Activated CD4-positive, alpha-beta T cell treated with anti-CD3 and anti-CD28 coated beads for 24 hours (primary cell): ENCODE measurements at regions not wholly inside any gene's neighbourhood (a gene's known extent, or its start where the extent isn't known, plus 50 kb on each side); places are given as distances from the start of the nearest gene placed in this dataset.
"Not testable (repeated sequence)": the region's sequence is repeated elsewhere in the genome, so short reads cannot be mapped to it uniquely, and the experiment has no call there.

Experiments
- DNase-seq, 2 donors: peaks; one replicate each; pipeline ENCODE4 v3.0.0-alpha.2; 2020; ENCODE audit warnings: low read depth in 2 of 2

GRCh38 chr1:204780630-204781029 is 90.0 kb upstream of the NFASC start:
- no peak for DNase-seq

DNA sequence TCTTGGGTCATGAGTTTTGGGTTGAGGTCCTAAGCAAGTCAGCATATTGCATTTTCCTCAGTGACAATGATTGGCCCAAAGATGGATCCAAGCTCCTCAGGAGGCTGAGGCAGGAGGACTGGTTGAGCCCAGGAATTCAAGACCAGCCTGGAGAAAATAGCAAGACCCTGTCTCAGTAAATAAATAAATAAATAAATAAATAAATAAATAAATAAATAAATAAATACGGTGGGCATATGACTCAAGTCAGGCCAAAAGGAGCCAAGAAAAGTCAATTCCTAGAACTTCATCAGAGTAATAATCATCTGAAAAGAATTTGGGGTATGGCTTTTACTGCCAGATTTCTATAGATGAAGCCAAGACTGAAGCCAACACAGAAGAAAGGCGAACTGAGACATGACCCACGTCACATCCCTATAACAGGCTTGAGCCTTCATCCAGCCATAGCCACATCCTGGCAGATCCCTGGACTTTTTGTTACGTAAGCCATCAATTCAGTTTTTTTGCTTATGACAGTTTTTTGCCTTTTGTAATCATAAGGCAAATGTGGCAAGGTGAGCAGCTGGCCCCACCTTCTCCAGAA is 88.5 kb upstream of the NFASC start:
- no peak for DNase-seq

- DNase-seq, result not testable (repeated sequence)
Measured at GRCh38 chr1:204785023-204785422, 85.6 kb upstream of the NFASC start.

DNA sequence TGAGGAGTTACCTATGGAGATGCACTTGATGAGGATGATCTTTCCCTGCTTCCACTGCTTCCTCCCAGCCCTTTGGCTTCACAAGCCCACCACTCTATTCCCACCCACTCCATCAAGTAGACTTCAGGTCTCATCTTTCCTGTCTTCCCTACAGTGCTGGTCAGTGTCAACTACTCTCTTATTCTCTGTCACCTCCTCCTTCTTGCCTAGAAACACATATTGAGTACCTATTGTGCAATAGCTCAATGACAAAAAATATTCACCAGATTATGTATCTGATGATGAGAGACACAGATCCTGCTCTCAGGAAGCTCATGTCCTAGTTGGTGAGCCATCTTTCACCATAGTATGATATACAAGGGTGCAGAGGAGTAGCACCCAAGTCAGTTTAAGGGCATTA is 82.2 kb upstream of the NFASC start:
- no peak for DNase-seq

DNA sequence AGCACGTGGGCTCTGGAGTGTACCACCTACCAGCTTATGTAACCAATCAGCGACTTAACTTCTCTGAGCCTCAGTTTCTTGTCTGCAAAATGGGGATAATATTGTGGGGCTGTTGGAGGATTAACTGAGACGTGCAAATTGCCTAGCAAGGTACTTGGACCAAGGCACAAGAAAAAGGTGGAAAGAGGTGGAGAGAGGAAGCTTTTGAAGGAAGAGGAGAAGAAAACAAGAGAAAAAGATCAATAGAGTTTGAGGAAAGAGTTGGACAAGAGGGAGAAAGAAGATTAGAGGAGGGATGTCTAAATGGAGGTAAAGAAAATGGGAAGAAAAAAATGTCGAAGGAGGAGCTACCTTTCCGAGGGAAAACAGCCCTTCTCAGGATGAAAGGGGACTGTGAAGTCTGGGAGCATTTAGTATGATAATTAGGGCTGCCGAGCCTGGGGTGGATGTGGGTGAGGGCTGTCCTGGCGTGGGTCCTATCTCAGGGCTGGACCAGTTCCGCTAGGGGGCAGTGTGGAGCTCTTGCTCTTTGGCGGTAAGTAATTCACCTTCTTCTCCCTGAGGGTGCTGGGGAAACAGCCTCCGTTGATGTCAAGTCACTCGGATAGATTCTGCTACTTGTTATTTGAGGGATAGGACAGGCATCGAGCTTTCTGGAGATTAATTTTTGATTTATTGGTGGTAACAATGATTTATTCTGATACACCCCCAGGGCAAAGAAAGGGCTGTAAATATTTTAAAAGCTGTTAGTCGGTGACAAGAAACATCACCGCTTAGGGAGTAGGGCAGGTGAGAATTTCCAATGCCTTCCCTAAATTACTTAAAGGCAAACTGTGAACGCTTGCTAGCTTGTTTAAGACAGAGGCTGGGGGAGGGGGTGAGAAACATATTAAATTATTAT is 79.0 kb upstream of the NFASC start:
- DNase-seq, result peak; percentile 80 to 88

- no peak for DNase-seq
Measured at GRCh38 chr1:204792354-204792692, 78.3 kb upstream of the NFASC start.

GRCh38 chr1:204793259-204793914 is 77.3 kb upstream of the NFASC start:
- DNase-seq, result no peak

- DNase-seq, result not testable (repeated sequence)
Measured at GRCh38 chr1:204796886-204797285, 73.8 kb upstream of the NFASC start.

- DNase-seq, result no peak
Measured at GRCh38 chr1:204797401-204797800, 73.3 kb upstream of the NFASC start.

- no peak for DNase-seq
Measured at GRCh38 chr1:204799630-204800029, 71.0 kb upstream of the NFASC start.

DNA sequence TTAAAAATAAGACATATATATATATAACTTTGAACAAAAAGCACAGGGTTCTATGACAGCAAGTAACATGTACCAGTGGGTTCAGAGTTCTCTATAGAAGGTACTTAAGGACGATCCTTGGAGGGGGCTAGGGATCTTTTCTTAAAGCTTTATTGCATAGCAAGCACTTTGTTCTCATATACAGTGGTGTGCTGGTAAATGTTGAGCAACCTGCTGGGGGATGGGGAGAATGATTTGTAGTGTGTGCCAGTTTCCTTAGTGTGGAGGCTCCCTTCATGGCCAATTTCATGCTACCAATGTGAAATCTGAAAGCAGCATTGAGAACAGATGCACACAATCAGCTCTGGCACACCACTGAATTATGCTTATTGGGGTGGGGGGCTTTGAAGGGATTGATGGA is 69.5 kb upstream of the NFASC start:
- no peak for DNase-seq

GRCh38 chr1:204802401-204803175 is 68.1 kb upstream of the NFASC start:
- DNase-seq, result no peak

- no peak for DNase-seq
Measured at GRCh38 chr1:204803607-204804006, 67.1 kb upstream of the NFASC start.

- peak; percentile 79 to 82 for DNase-seq
Measured at GRCh38 chr1:204806943-204807687, 63.5 kb upstream of the NFASC start.

DNA sequence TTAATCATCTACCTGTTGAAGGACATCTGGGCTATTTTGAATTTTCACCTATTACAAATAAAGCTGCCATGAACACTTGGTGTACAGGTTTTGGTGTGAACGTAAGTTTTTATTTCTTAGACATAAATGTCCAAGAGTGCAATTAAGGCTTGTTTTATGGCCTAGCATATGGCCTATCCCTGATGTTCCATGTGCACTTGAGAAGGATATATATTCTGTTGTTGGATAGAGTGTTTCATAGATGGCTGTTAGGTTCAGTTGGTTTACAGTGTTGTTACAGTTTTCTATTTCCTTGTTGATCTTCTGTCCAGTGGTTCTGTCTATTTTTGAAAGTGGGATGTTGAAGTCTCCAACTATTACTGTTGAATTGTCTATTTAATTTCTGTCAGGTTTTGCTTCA is 61.2 kb upstream of the NFASC start:
- DNase-seq, result no peak

GRCh38 chr1:204812842-204813241 is 57.8 kb upstream of the NFASC start:
- no peak for DNase-seq

- no peak for DNase-seq
Measured at GRCh38 chr1:204813522-204813921, 57.1 kb upstream of the NFASC start.

DNA sequence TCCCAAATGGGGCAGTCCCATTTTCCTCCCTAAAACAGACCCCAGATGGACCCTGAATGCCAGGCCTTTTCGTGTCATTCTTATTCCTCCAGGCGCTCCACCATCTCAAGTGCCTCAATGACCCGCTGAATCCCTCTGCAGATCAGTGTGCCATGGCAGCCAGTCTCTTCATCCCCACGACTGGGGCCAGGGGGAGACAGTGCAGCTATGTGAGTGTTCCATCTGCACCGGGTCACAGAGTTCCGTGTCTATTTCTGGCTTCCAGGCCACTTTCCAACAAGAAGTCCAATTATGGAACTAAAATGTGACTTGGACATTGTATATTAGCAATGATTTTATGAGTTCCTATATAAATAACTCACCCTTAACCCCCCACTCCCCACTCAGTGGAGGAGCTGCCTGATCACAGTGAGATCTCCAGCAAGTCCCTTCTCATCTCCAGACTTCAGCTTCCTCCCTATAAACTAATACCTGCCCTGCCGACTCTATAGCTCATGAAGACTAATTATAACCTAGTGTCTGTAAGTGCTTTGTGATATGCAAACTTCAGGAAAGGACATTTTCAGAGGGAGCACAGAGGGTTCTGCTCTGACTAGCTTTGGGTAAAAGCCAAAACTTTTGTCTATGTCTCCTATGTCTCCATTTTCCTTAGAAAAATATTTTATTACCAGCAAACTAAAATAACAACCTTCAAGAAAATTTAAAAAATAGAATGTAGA is 56.3 kb upstream of the NFASC start:
- DNase-seq, result no peak

- DNase-seq, result no peak
Measured at GRCh38 chr1:204817341-204817740, 53.3 kb upstream of the NFASC start.

GRCh38 chr1:204818998-204819397 is 51.7 kb upstream of the NFASC start:
- no peak for DNase-seq

- no peak for DNase-seq
Measured at GRCh38 chr1:204819495-204819894, 51.2 kb upstream of the NFASC start.
